ENCODE measurements at regions not wholly inside any gene's neighbourhood (a gene's known extent, or its start where the extent isn't known, plus 50 kb on each side); places are given as distances from the start of the nearest gene placed in this dataset.
"Not testable (repeated sequence)": the region's sequence is repeated elsewhere in the genome, so short reads cannot be mapped to it uniquely, and the experiment has no call there.

DNA sequence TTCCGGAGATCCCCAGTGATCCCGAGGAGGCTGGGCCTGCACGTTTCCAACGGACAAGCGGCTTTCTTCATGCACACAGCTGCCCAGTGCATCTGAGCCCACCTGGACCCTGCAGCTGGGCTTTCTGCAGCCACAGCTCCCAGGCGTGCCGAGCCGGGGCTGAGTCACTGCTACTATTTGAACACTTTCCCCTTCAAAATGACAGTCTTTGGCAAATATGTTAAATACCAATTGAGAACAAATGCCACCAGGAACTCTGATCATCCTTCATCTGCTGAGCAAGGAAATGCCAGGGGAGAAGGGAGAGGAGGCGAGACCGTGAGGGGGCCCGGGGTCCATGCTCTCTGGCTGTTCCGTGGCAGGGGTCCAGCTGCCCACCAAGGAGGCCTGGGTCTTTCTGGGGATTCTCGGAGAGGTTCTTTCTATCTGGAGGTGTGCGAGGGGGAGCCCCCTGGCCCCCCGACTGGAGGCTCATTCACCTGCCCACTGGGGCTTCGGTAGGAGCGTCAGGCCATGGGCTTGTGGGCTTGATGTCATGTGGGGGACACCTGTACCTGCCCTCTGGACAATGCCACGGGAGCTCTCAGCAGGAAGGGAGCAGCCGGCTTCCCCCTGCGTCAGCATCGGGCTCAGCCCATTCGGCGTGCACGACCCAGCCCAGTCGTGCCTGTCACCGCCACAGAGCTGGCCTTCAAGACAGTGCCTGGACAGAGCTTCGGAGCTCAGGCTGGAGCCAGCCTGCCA, 159.6 kb downstream of the CTTN start:
- DNase-seq (ENCODE audit: low read depth) = no peak
- TF ChIP-seq, protein P1, sequence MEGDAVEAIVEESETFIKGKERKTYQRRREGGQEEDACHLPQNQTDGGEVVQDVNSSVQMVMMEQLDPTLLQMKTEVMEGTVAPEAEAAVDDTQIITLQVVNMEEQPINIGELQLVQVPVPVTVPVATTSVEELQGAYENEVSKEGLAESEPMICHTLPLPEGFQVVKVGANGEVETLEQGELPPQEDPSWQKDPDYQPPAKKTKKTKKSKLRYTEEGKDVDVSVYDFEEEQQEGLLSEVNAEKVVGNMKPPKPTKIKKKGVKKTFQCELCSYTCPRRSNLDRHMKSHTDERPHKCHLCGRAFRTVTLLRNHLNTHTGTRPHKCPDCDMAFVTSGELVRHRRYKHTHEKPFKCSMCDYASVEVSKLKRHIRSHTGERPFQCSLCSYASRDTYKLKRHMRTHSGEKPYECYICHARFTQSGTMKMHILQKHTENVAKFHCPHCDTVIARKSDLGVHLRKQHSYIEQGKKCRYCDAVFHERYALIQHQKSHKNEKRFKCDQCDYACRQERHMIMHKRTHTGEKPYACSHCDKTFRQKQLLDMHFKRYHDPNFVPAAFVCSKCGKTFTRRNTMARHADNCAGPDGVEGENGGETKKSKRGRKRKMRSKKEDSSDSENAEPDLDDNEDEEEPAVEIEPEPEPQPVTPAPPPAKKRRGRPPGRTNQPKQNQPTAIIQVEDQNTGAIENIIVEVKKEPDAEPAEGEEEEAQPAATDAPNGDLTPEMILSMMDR (IDR thresholded peaks at IDR 0.05; ENCODE audit: insufficient read depth, low read depth, low read length, missing control alignments) = no peak
- no peak overlapping the region for H3K4me3 ChIP-seq (ENCODE audit: low read length)

- H3K4me3 ChIP-seq (ENCODE audit: low read length) = no peak overlapping the region
- TF ChIP-seq, protein P1 (IDR thresholded peaks at IDR 0.05; ENCODE audit: insufficient read depth, low read depth, low read length, missing control alignments) = no peak
- DNase-seq (ENCODE audit: low read depth) = no peak
These were observed 160.4 kb downstream of the CTTN start for GRCh38 chr11:70558681-70559080.

GRCh38 chr11:70559516-70559915, 161.2 kb downstream of the CTTN start:
- H3K4me3 ChIP-seq (ENCODE audit: low read length) = no peak overlapping the region
- TF ChIP-seq, protein P1 (IDR thresholded peaks at IDR 0.05; ENCODE audit: insufficient read depth, low read depth, low read length, missing control alignments) = no peak
- no peak for DNase-seq (ENCODE audit: low read depth)

- not testable (repeated sequence) for H3K4me3 ChIP-seq (ENCODE audit: low read length); DNase-seq (ENCODE audit: low read depth)
These were observed 162.3 kb downstream of the CTTN start for GRCh38 chr11:70560621-70561020.

- TF ChIP-seq, protein P1 (IDR thresholded peaks at IDR 0.05; ENCODE audit: insufficient read depth, low read depth, low read length, missing control alignments) = no peak
- no peak for DNase-seq (ENCODE audit: low read depth)
- H3K4me3 ChIP-seq (ENCODE audit: low read length) = no peak overlapping the region
These were observed 168.6 kb downstream of the CTTN start for GRCh38 chr11:70566768-70567530.

GRCh38 chr11:70567680-70568034, 169.3 kb downstream of the CTTN start:
- DNase-seq (ENCODE audit: low read depth) = peak; percentile 32
- no peak overlapping the region for H3K4me3 ChIP-seq (ENCODE audit: low read length)
- TF ChIP-seq, protein P1 (IDR thresholded peaks at IDR 0.05; ENCODE audit: insufficient read depth, low read depth, low read length, missing control alignments) = no peak

DNA sequence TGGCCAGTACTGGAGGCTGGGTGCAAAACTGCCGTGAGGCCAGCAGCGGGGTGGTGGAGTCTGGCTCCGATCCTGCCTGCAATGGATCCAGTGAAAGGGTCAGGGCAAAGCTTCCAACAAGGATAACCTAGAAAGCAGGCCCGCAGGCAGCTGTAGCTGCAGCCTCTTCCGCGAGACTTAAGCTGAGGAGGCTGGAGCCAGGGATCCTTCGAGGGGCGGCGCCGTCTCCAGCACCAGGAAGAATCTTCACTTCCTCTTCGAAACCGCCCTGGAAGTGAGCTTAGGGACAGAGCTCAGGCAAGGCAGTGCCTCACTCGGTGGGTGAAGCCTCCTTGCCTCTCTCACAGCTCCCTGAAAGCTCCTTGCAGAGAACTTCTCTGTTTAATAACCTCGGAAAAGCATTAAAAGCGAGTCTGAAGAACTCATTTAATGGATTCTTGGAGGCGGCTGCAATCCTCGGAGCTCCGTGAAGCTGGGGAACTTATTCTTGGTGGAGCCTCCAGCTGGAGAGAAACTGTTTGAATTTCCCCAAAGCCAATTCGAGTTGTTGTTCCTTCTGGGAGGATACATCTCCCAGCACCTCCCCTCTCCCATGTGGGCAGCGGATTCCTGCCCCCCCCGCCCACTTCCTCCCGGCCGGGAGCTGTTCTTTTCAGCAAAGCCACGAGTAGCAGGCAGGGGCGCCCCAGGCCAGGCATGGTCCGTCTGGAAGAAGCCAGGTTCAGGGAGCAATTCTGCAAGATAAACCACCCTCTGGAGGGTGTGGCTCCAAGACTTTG, 169.9 kb downstream of the CTTN start:
- DNase-seq (ENCODE audit: low read depth) = peak; percentile 28
- TF ChIP-seq, protein P1 (IDR thresholded peaks at IDR 0.05; ENCODE audit: insufficient read depth, low read depth, low read length, missing control alignments) = no peak
- peak overlapping the region; percentile 21 for H3K4me3 ChIP-seq (ENCODE audit: low read length)

Measured in epithelial cell of esophagus (primary cell).